Adrenal gland (tissue), 5 donors: ENCODE measurements at regions not wholly inside any gene's neighbourhood (a gene's known extent, or its start where the extent isn't known, plus 50 kb on each side); places are given as distances from the start of the nearest gene placed in this dataset.

Experiments used
- POLR2A ChIP-seq, 2 donors: fragments of 450-650 bp; IDR thresholded peaks; one replicate each; pipeline ENCODE4 v1.6.1; 2017; ENCODE audit warnings: antibody characterized with exemption in 2 of 2, mild to moderate bottlenecking in 2 of 2, moderate library complexity in 1 of 2
- TF ChIP-seq, protein P1 (sequence below), 6 experiments: fragments of 450-650 bp in 4 of 6; fragments of 200-600 bp in 2 of 6; sonication (generic) in 1 of 6; IDR thresholded peaks; 1 replicate in 5 of 6; 2 replicates in 1 of 6; pipeline versions ENCODE4 v1.5.1 to v1.8.0; 2016 to 2021; ENCODE audit warnings: antibody characterized with exemption in 6 of 6, mild to moderate bottlenecking in 2 of 6, moderate library complexity in 1 of 6
- donor health status: DM: no; HTN: no; CAD: no.

- TF ChIP-seq, protein P1, sequence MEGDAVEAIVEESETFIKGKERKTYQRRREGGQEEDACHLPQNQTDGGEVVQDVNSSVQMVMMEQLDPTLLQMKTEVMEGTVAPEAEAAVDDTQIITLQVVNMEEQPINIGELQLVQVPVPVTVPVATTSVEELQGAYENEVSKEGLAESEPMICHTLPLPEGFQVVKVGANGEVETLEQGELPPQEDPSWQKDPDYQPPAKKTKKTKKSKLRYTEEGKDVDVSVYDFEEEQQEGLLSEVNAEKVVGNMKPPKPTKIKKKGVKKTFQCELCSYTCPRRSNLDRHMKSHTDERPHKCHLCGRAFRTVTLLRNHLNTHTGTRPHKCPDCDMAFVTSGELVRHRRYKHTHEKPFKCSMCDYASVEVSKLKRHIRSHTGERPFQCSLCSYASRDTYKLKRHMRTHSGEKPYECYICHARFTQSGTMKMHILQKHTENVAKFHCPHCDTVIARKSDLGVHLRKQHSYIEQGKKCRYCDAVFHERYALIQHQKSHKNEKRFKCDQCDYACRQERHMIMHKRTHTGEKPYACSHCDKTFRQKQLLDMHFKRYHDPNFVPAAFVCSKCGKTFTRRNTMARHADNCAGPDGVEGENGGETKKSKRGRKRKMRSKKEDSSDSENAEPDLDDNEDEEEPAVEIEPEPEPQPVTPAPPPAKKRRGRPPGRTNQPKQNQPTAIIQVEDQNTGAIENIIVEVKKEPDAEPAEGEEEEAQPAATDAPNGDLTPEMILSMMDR (IDR thresholded peaks at IDR 0.05), result no peak
- TF ChIP-seq POLR2A (IDR thresholded peaks at IDR 0.05), result no peak
Measured at GRCh38 chr17:62125307-62125706, 60.2 kb upstream of the MED13 start.
